HG03558 (cell line): ENCODE measurements at regions not wholly inside any gene's neighbourhood (a gene's known extent, or its start where the extent isn't known, plus 50 kb on each side); places are given as distances from the start of the nearest gene placed in this dataset.

Experiments used
- ATAC-seq: cut with Tn5 transposase; IDR thresholded peaks from one replicate; pipeline ENCODE4 v1.9.1; 2021; ENCODE audit warnings: moderate number of reproducible peaks; ENCODE audit not compliant: unreplicated experiment; ENCODE audit errors: extremely low read depth

DNA sequence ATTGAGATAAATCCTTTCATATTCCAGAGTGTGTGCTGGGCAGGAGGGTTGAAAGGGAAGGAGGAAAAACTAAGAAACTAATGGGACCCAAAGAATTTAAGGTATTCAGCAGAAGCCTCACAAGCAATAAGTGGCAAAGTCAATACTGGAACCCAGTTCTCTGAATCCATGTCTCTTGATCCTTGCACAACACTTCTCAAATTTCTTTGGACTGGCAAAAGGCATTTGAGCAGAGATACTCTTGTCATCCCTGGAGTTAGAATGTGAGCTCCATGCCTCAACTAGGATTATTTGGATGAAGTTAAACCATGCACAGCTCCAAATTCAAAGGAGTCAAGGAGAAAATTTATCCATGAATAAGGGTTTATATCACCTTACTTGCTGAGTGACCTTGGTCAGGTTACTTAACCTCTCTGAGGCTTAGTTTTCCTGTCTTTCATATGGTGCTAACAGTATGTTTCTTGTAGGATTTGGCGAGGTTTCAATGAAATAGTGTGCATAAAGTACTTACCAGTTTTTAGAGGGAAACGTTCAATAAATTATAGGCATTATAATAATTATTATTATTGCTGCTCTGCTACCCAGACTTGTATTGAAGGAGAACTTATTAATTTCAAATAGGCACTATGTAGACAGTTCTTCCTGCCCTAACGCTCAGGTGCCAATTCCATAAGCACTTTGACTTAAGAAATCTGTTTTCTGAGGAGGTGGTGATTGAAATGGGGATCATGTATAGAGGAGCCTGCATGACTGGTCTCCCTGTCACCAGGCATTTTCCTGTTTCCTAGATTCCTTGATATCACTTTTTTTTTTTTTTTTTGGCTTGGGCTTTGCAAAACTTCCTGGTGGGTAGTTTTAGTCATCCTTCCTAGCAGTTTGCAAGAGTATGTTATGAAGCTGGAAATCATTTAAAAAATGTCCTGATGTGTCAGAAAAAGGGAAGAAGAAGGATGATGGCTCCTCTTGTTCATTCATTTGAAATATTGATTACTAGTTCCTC, 125.0 kb upstream of the JUN start:
- ATAC-seq, result no peak

DNA sequence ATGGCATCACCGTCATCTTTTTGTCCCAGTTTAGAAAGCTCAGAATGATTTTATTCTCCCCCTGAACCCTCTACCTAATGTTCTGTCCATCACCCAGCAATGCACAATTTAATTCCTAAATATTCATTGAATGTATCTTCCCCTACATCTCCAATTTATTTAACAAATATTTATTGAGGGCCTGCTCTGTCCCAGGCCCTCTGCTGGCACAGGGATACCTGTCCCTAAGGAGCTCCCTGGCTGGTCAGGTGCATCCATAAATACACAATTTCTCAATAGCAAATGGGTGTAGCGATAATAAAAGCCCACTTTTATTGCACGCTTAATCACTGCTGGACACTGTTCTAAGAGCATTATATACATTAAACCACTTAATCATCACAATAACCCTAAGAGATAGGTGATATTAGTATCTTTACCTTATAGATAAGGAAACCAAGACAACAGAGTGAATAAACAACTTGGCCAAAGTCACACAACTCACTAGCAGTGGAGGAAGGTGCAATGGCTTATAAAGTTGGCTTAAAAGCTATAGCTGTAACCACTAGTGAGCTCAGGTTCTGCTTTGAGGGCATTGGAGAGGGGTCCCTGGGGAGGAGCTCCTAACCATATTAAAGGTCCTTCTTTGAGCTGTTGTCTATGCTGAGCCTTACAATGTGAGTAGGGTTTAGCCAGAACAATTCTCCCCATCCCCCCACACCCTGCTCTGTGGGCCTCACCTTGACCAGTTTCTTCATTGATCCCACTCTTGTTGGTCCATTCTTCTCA, 126.3 kb upstream of the JUN start:
- no peak for ATAC-seq

DNA sequence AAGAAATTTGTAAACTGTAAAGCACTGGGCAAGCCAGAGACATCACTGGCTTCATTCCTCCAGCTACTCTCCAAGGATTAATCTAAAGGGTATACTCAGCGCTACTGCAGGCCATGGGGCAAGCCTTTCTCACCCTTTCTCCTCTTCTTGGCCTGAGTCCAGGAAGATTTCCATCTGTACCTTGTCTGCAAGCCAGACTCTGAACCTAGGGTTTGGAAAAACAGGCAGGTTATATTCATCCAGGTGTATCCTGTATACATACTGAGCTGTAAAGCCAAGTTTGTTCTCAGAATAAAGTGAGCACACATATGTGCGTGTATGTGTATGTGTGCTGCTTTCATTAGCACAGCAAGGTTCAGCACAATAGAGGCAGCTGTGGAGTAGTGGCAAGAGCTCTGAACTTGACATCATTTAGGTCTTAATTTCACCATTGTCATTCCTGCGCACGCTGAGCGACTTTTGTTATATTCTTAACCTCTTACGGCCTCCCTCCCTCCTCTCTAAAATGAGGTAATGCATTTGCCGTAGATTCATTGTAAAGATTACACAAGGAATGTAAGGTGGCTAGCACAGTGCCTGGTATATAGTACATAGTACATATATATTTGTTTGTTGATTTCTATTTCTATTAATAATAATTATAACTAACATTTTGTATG, 128.1 kb upstream of the JUN start:
- no peak for ATAC-seq

DNA sequence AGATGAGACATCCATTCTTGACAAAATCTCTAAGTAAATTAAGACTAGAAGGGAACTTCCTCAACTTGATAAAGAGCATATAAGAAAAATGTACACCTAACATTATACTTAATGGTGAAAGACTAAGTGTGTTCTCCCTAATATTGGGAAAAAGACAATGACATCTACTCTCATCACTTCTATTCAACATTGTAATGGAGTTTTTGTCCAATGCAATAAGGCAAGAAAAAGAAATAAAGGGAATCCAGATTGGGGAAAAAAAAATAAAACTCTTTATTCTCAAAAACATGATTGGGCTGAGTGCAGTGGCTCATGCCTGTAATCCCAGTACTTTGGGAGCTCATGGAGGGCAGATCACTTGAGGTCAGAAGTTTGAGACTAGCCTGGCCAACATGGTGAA, 131.1 kb upstream of the JUN start:
- no peak for ATAC-seq

DNA sequence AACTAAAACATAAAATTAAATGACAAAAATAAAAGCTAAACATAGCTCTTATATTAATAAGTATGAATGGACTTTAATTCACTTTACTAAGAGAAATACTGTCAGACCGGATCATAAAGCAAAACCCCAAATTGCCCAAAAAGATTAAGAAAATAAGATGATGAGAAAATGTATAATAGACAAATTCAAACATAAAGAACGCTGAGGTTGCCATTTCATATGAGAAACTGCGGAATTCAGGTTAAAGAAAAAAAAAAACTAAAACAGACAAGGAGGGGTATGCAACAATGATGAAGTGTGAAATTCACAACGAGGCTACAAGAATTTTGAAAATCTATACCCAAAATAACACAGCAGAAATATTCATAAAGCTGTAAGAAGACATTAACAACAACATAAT, 133.6 kb upstream of the JUN start:
- no peak for ATAC-seq

DNA sequence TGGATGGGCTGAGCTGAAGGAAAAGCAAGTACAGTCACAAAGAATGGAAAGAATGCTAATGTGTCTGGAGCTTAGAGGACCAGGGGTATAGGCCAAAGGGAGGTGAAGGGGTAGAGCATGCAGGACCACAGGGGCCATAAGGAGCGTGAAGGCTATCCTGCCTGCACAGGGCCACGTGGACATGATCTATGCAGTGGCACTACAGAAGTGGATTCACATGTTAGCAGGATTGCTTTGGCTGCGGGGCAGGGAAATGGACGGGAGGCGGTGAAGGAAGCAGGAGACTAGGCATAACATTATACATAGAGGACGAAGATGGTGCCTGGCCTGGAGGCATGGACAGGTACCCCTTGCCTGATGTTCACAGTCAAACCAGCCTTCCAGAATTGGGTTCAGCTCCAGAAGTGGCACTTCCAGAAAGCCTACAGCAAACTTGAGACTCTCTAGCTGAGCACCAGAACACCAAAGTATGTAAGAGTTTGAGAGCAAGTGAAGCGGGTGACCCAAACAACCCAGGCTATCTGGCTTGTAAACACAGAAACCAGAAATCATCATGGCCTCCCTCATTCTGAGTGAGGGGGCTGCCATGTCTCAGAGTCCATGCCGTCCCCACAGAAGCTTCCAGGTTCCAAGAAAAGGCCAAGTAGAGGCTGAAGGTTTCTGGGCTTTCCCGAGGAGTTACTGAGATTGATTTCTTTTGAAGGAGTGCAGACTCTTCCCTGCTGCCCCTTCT, 135.5 kb upstream of the JUN start:
- no peak for ATAC-seq

DNA sequence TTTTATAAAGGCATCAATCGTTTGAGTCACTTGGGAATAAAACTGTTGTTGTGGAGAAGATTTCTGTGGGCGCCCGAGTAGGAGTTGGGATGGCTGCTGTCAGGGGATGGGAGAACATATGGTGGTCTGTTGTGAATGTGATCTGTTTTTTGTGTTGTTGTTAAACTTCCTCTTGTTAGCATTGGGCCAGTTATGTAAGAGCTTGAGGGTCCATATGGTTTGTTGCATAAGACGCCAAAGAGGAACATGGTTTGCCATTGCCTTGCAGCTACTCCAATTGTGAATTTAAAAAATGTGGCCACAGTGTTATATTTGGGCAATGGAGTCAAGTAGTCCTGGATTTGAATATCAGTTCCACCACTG, 136.1 kb upstream of the JUN start:
- no peak for ATAC-seq

DNA sequence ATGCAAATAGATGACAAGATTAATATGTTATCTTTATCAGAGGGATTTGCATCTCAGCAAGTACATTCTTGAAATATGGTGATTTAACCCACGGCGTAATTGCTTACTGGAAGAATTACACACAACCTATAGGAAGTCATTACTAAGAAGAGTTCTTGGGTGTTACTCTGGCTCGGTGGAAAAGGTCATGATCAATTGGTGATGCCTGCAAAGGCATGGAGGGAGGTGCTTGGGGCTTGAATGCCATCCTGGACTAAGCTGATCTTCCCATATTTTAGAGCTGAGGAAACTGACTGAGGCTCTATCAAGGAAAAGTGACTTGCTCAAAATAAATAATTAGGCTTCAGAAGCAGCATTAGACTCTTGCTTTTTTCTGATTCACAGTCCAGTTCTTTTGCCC, 137.5 kb upstream of the JUN start:
- ATAC-seq, result no peak

DNA sequence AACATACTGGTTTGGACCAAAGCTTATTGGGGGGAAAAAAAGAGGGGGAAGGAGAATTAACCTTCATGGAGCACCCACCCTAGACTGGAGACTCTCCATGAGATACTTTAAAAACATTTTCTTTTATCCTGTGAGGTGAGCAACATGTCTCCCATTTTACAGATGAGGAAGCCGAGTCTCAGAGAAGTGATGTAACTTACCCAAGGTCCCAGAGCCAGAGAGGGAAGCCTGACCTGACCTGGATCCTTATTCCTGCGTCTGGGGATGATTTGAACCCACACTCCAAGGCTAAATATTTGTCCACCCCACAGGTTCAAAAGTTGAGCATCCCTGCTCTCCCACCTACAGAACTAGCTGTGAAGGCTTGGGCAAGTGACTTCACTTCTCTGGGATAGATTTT, 137.9 kb upstream of the JUN start:
- no peak for ATAC-seq

DNA sequence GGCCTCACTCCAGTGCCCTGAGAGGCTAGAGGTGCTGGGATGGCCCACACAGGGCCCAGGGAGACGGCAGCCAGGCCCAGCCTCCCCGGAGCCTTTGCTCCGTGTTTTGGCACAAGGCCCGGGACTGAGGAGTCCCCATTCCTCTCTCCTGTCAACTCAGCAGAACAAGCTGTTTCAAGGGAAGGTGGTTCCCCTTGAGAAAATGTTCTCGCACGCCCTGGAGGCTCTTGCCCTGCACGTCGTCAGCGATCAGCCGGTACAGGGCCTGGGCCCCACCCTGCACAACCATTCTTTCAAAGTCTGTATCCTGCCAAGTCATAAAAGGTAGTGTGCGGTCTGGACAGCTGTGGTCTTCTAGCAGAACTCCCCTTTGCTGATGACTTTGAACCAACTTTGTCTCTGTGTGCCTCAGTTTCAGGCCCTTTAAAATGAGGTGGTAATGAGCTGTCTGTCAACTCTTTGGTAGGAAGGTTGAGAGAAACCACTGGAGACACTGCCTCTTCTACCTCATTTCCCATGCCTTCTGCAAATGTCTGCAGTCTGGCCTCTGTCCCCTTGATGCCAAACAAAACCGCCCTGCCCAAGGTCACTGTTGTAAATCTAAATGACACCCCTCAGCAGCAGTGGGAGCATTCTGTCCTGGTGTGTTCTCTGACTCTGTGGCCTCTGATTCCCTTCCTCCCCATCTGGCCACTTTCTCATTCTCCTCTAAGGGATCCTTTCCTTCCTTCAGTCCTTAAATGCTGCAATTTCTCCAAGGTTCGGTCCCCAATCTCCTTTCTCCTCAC, 138.6 kb upstream of the JUN start:
- ATAC-seq, result peak; percentile 86

DNA sequence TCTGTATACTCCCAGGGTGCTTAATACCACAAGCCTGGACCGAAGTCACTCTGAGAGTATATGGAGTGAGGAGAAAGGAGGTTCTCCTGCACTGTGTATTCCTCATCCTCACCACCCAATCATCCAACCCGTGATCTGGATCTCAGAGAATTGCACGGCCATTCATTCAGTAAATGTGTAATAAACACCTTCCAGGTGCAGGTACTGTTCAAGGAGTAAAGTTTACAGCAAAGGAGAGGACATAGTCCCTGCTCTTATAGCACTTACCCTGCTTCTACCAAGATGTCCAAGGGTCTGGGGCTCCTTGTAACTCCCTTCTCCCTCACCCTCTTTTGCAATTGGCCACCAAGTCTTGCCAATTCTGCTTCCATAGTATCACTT, 139.2 kb upstream of the JUN start:
- no peak for ATAC-seq

DNA sequence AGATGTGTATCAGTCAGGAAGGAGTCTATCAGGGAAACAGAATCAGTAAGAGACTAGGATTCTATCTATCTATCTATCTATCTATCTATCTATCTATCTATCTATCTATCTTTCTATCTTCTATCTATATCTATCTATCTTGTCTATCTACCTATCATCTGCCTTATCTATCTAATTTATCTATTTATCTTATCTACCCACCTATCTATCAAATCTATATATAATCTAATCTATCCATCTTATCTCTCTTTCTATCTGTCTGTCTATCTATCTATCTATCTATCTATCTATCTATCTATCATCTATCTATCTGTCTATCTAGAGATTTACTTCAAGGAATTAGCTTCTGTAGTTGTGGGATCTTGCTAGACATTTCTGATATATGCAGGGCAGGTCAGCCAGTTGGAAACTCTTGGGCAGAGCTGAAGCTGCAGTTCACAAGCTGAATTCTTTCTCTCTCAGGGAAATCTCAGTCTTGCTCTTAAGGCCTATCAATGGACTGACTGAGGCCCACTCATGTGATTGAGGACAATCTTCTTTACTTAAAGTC, 140.2 kb upstream of the JUN start:
- ATAC-seq, result no peak

DNA sequence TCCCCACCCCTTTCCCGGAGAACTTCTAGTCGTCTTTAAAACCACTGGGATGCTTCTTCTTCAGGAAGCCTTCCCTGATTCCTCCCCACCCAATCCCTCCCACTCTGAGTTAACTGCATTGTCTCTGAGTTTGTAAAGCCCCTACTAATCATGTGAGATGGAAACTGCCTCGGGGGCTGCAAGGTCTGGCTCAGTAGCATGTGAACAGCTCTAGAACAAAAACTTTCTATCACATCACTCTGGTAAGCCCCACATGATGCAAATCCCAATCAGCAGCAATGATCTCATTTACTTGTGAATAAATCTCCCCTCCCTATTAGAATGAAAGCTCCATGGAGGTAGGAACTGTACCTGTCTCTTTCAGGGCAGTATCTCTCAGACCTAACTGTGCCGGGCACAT, 141.0 kb upstream of the JUN start:
- no peak for ATAC-seq

DNA sequence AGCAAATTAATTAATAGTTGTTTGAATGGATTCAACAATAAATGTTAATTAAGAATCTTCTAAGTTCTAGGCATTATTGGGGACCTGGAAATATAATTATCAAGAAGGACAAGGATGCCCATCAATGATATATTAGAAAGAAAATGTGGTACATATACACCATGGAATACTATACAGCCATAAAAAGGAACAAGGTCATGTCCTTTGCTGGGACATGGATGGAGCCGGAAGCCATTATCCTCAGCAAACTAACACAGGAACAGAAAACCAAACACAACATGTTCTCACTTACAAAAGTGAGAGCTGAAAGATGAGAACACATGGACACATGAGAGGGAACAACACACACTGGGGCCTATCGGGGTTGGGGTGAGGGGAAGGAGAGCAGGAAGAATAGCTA, 141.4 kb upstream of the JUN start:
- ATAC-seq, result no peak

DNA sequence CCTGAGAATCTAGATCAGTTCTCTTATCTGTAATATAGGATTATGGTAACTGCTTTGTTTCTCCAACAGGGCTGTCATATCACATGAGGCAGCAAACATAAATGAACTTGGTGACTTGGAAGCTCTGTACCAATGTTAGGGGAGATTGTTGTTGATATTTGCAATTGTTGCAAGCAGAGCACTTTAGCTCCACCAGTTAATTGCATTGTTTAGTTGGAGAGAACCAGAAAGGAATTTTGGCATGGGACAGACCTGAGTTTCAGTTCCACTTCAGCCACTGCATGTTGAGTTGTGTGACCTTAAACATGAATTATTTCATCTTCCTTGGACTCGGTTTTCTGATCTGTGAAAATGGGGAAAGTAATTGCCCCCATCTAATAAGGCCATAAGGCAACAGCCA, 142.3 kb upstream of the JUN start:
- no peak for ATAC-seq

DNA sequence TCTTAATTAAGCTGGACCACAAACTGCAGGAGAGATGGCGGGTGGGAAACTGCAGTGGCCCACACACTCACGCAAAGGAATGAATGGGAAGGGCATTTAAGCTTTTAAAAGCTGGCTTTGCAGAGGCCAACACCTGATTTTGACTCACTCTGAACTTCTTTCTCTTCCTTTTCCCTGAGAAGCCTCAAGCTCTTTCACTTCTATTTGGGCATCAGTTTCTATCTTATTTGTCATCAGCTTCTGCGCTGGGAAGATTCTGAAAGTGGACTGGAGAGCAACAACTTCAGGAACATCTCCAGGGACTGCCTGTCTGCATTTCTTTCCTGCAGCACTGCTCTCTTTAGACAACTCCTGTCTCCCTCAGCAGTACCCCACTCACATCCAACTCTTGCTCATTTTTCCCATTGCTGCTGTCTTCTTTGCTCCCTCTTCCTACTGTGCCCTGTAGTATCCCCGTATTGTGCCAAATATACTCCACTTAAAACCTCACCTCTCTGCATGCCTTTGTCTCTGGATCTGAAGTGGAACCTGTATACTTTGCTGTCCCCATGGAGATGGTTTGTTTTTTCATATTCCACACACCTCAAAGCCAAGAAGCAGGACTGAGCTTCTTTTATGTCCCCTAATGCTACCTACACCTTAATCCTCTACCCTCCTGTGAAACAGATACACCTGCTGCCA, 143.3 kb upstream of the JUN start:
- no peak for ATAC-seq

DNA sequence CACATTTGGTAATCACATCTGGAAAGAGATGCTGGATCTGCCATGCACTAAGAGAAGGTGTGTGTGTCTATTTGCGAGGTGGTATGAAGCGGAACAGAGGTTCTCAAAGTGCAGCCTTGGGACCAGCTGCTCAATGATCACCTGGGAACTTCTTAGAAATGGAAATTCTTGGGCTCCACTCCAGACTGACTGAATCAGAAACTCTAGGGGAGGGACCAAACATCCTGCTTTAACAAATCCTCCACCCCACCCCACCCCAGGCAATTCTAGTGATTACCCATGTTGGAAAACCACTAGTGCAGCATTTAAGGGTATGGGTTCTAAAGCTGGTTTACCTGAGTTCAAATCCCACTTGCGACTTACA, 143.9 kb upstream of the JUN start:
- ATAC-seq, result no peak

DNA sequence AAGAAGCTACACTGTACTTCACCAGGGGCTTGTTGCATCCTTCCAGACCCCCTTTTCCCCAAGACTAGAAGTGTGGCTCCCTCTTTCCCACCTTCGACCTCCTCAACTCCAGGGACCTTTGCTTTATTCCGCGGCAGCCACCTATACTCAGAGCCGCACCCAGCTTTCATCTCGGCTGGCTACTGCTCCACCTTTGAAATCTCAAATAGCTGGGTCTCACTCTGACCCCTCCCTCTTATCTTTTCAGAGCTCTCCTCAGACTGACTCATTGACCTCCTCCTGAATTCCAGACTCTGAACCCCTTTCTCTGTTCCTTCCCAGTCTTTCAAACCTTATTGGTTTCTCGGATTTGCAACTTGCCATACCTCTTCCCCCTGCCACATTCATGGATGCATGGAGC, 144.7 kb upstream of the JUN start:
- no peak for ATAC-seq
